Naive thymus-derived CD4-positive, alpha-beta T cell (primary cell): ENCODE measurements at regions not wholly inside any gene's neighbourhood (a gene's known extent, or its start where the extent isn't known, plus 50 kb on each side); places are given as distances from the start of the nearest gene placed in this dataset.

Experiments
- ATAC-seq: fragments of 150-1000 bp; cut with Tn5 transposase; 2 replicates; pipeline ENCODE4 v1.10.0; 2021; ENCODE audit warnings: mild to moderate bottlenecking, moderate library complexity
- CTCF ChIA-PET: fragments of 350-600 bp; sonication (Branson Sonifier 250); formaldehyde crosslinking; loops from one replicate; lab custom pipeline; 2021; ENCODE audit warnings: antibody characterized with exemption; lab: Charles Lee
- POLR2A ChIA-PET: fragments of 350-600 bp; sonication (Branson Sonifier 250); formaldehyde crosslinking; loops from one replicate; lab custom pipeline; 2021; ENCODE audit warnings: antibody characterized with exemption, inconsistent platforms; lab: Charles Lee
- DNase-seq, 9 donors: peaks; one replicate each; pipeline versions ENCODE4 v3.0.0 to v3.0.0-alpha.2; 2020 to 2022; ENCODE audit warnings: mixed read lengths in 1 of 9
- H3K27ac ChIP-seq: one replicate; pipeline ENCODE4 v1.7.0; 2013; ENCODE audit warnings: mild to moderate bottlenecking, low read depth, low read length, moderate library complexity
- H3K27me3 ChIP-seq, 2 donors: one replicate each; pipeline ENCODE4 v1.7.0; 2013; ENCODE audit warnings: low read length in 2 of 2, mild to moderate bottlenecking in 2 of 2, moderate library complexity in 2 of 2; ENCODE audit not compliant: control insufficient read depth in 2 of 2, insufficient read depth in 2 of 2
- H3K36me3 ChIP-seq, 3 experiments: 1 replicate in 2 of 3; 2 replicates in 1 of 3; pipeline ENCODE4 v1.7.0; 2013; ENCODE audit warnings: low read length in 3 of 3, mild to moderate bottlenecking in 3 of 3, moderate library complexity in 1 of 3; ENCODE audit not compliant: insufficient read depth in 3 of 3, control insufficient read depth in 2 of 3
- H3K4me1 ChIP-seq, 2 donors: one replicate each; pipeline ENCODE4 v1.7.0; 2013; ENCODE audit warnings: low read length in 2 of 2, mild to moderate bottlenecking in 2 of 2, moderate library complexity in 1 of 2; ENCODE audit not compliant: control insufficient read depth in 2 of 2, insufficient read depth in 2 of 2
- H3K4me3 ChIP-seq: 2 replicates; pipeline ENCODE4 v1.7.0; 2013; ENCODE audit warnings: mild to moderate bottlenecking, low read length
- H3K9me3 ChIP-seq, 3 experiments: 1 replicate in 2 of 3; 2 replicates in 1 of 3; pipeline ENCODE4 v1.7.0; 2013; ENCODE audit warnings: low read length in 3 of 3; ENCODE audit not compliant: control insufficient read depth in 2 of 3
- H3K27ac Mint-ChIP-seq, 9 donors: one replicate each; pipeline ENCODE4 v1.8.0; 2020 to 2022; ENCODE audit warnings: mixed read lengths in 9 of 9, mild to moderate bottlenecking in 8 of 9, moderate library complexity in 5 of 9, inconsistent platforms in 2 of 9
- H3K27me3 Mint-ChIP-seq, 5 donors: one replicate each; pipeline ENCODE4 v1.8.0; 2021 to 2022; ENCODE audit warnings: mixed read lengths in 5 of 5, mild to moderate bottlenecking in 1 of 5
- H3K36me3 Mint-ChIP-seq, 5 donors: one replicate each; pipeline ENCODE4 v1.8.0; 2020 to 2022; ENCODE audit warnings: mixed read lengths in 5 of 5, mild to moderate bottlenecking in 3 of 5, inconsistent platforms in 1 of 5
- H3K4me1 Mint-ChIP-seq, 7 donors: one replicate each; pipeline ENCODE4 v1.8.0; 2020 to 2022; ENCODE audit warnings: mixed read lengths in 7 of 7, mild to moderate bottlenecking in 3 of 7, inconsistent platforms in 1 of 7
- H3K4me3 Mint-ChIP-seq, 10 donors: one replicate each; pipeline ENCODE4 v1.8.0; 2020 to 2022; ENCODE audit warnings: mild to moderate bottlenecking in 10 of 10, mixed read lengths in 10 of 10, moderate library complexity in 6 of 10, inconsistent platforms in 2 of 10
- H3K9me3 Mint-ChIP-seq, 11 donors: one replicate each; pipeline ENCODE4 v1.8.0; 2020 to 2022; ENCODE audit warnings: mixed read lengths in 11 of 11, mild to moderate bottlenecking in 4 of 11, inconsistent platforms in 1 of 11, moderate library complexity in 1 of 11
- intact Hi-C, 2 donors: fragments of 100-400 bp; cut with micrococcal nuclease; formaldehyde crosslinking; loops; one replicate each; pipeline ENCODE4 v1.15.1; 2023

GRCh38 chr4:112970903-112971302 lies 78.5 kb upstream of the ANK2 start:
- H3K4me3 ChIP-seq: no peak overlapping the region
- H3K9me3 ChIP-seq: no peaks in the 10 kb centered on the region
- H3K4me1 ChIP-seq: no peaks in the 10 kb centered on the region
- intact Hi-C loops: no loop called here
- ATAC-seq (no peak), DNase-seq (no peak)
- Mint-ChIP-seq H3K4me1 (no peaks in the 10 kb centered on the region), H3K9me3 (no peaks in the 10 kb centered on the region), H3K27ac (no peak overlapping the region), H3K36me3 (no peaks in the 10 kb centered on the region), H3K27me3 (peaks cover 0 to 15% (median 10%) of the 10 kb centered on the region in 5 donors), H3K4me3 (no peak overlapping the region)
- no peaks in the 10 kb centered on the region for H3K27me3 ChIP-seq
- H3K27ac ChIP-seq: no peak overlapping the region
- no peaks in the 10 kb centered on the region for H3K36me3 ChIP-seq
- CTCF ChIA-PET: no interaction called here
- POLR2A ChIA-PET: no interaction called here

GRCh38 chr4:112973750-112974251 lies 75.7 kb upstream of the ANK2 start:
- ATAC-seq (no peak), DNase-seq (no peak)
- intact Hi-C loops: no loop called here
- H3K27ac Mint-ChIP-seq: no peak overlapping the region
- H3K36me3 Mint-ChIP-seq: no peaks in the 10 kb centered on the region
- no peaks in the 10 kb centered on the region for H3K4me1 ChIP-seq
- H3K9me3 ChIP-seq: no peaks in the 10 kb centered on the region
- no peak overlapping the region for H3K4me3 Mint-ChIP-seq
- peaks cover 0 to 8% (median 5%) of the 10 kb centered on the region in 5 donors for H3K27me3 Mint-ChIP-seq
- CTCF ChIA-PET: no interaction called here
- no peaks in the 10 kb centered on the region for H3K27me3 ChIP-seq
- H3K9me3 Mint-ChIP-seq: peaks cover 0 to 2% (median 0%) of the 10 kb centered on the region in 11 donors
- no peak overlapping the region for H3K27ac ChIP-seq
- H3K4me3 ChIP-seq: no peak overlapping the region
- H3K4me1 Mint-ChIP-seq: no peaks in the 10 kb centered on the region
- POLR2A ChIA-PET: no interaction called here
- H3K36me3 ChIP-seq: no peaks in the 10 kb centered on the region

- no peaks in the 10 kb centered on the region for H3K9me3 ChIP-seq
- peaks cover 0 to 5% (median under 1%) of the 10 kb centered on the region in 5 donors for H3K27me3 Mint-ChIP-seq
- CTCF ChIA-PET: no interaction called here
These were observed 73.7 kb upstream of the ANK2 start for GRCh38 chr4:112975567-112976355.

GRCh38 chr4:112978691-112979472 lies 70.6 kb upstream of the ANK2 start:
- H3K36me3 Mint-ChIP-seq: no peaks in the 10 kb centered on the region
- ChIA-PET POLR2A (no interaction called here), CTCF (no interaction called here)
- Histone ChIP-seq H3K27ac (no peak overlapping the region), H3K27me3 (peaks cover 0 to 6% of the 10 kb centered on the region in 2 donors), H3K9me3 (no peaks in the 10 kb centered on the region), H3K4me3 (no peak overlapping the region), H3K36me3 (no peaks in the 10 kb centered on the region), H3K4me1 (no peaks in the 10 kb centered on the region)
- peaks cover 0 to 10% (median 0%) of the 10 kb centered on the region in 5 donors for H3K27me3 Mint-ChIP-seq
- H3K4me3 Mint-ChIP-seq: no peak overlapping the region
- ATAC-seq (no peak), DNase-seq (no peak)
- no peaks in the 10 kb centered on the region for H3K4me1 Mint-ChIP-seq
- intact Hi-C loops: no loop called here
- peaks cover 0 to 2% (median 0%) of the 10 kb centered on the region in 11 donors for H3K9me3 Mint-ChIP-seq
- H3K27ac Mint-ChIP-seq: no peak overlapping the region

More at GRCh38 chr4:112975567-112976355, 73.7 kb upstream of the ANK2 start:
- H3K9me3 Mint-ChIP-seq: peaks cover 0 to 2% (median 0%) of the 10 kb centered on the region in 11 donors
- H3K36me3 Mint-ChIP-seq: no peaks in the 10 kb centered on the region
- H3K4me1 Mint-ChIP-seq: no peaks in the 10 kb centered on the region
- Histone ChIP-seq H3K36me3 (no peaks in the 10 kb centered on the region), H3K4me3 (no peak overlapping the region), H3K27ac (no peak overlapping the region), H3K27me3 (no peaks in the 10 kb centered on the region), H3K4me1 (no peaks in the 10 kb centered on the region)
- no peak overlapping the region for H3K27ac Mint-ChIP-seq
- no peak for ATAC-seq
- no peak for DNase-seq
- intact Hi-C loops: no loop called here
- H3K4me3 Mint-ChIP-seq: no peak overlapping the region
- POLR2A ChIA-PET: no interaction called here

GRCh38 chr4:112979881-112980421 lies 69.5 kb upstream of the ANK2 start:
- Histone ChIP-seq H3K36me3 (no peaks in the 10 kb centered on the region), H3K9me3 (no peaks in the 10 kb centered on the region), H3K27ac (no peak overlapping the region), H3K27me3 (peaks cover 0 to 6% of the 10 kb centered on the region in 2 donors), H3K4me3 (no peak overlapping the region), H3K4me1 (no peaks in the 10 kb centered on the region)
- no peaks in the 10 kb centered on the region for H3K36me3 Mint-ChIP-seq
- intact Hi-C loops: no loop called here
- ATAC-seq: no peak
- H3K27ac Mint-ChIP-seq: no peak overlapping the region
- ChIA-PET POLR2A (no interaction called here), CTCF (no interaction called here)
- peaks cover 0 to 10% (median 0%) of the 10 kb centered on the region in 5 donors for H3K27me3 Mint-ChIP-seq
- no peak for DNase-seq
- no peaks in the 10 kb centered on the region for H3K4me1 Mint-ChIP-seq
- peaks cover 0 to 2% (median 0%) of the 10 kb centered on the region in 11 donors for H3K9me3 Mint-ChIP-seq
- no peak overlapping the region for H3K4me3 Mint-ChIP-seq

GRCh38 chr4:112982680-112983079 lies 66.8 kb upstream of the ANK2 start:
- POLR2A ChIA-PET: no interaction called here
- peaks cover 0 to under 1% (median 0%) of the 10 kb centered on the region in 11 donors for H3K9me3 Mint-ChIP-seq
- no peaks in the 10 kb centered on the region for H3K36me3 ChIP-seq
- intact Hi-C loops: no loop called here
- H3K27me3 Mint-ChIP-seq: peaks cover 0 to 10% (median 6%) of the 10 kb centered on the region in 5 donors
- no peak for DNase-seq
- no peak overlapping the region for H3K27ac ChIP-seq
- no peak for ATAC-seq
- no peaks in the 10 kb centered on the region for H3K36me3 Mint-ChIP-seq
- no peak overlapping the region for H3K4me3 Mint-ChIP-seq
- H3K9me3 ChIP-seq: no peaks in the 10 kb centered on the region
- no peaks in the 10 kb centered on the region for H3K4me1 Mint-ChIP-seq
- CTCF ChIA-PET: no interaction called here
- no peak overlapping the region for H3K4me3 ChIP-seq
- H3K4me1 ChIP-seq: no peaks in the 10 kb centered on the region
- H3K27ac Mint-ChIP-seq: no peak overlapping the region
- peaks cover 0 to 6% of the 10 kb centered on the region in 2 donors for H3K27me3 ChIP-seq
